GM18520 (cell line): ENCODE measurements at regions not wholly inside any gene's neighbourhood (a gene's known extent, or its start where the extent isn't known, plus 50 kb on each side); places are given as distances from the start of the nearest gene placed in this dataset.
"Not testable (repeated sequence)": the region's sequence is repeated elsewhere in the genome, so short reads cannot be mapped to it uniquely, and the experiment has no call there.

Experiments
- ATAC-seq: cut with Tn5 transposase; IDR thresholded peaks from one replicate; pipeline ENCODE4 v1.9.1; 2021; ENCODE audit not compliant: unreplicated experiment

DNA sequence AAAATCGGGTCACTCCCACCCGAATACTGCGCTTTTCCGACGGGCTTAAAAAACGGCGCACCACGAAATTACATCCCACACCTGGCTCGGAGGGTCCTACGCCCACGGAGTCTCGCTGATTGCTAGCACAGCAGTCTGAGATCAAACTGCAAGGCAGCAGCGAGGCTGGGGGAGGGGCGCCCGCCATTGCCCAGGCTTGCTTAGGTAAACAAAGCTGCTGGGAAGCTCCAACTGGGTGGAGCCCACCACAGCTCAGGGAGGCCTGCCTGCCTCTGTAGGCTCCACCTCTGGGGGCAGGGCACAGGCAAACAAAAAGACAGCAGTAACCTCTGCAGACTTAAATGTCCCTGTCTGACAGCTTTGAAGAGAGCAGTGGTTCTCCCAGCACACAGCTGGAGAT is 325.7 kb upstream of the PIK3R1 start:
- ATAC-seq, result not testable (repeated sequence)

DNA sequence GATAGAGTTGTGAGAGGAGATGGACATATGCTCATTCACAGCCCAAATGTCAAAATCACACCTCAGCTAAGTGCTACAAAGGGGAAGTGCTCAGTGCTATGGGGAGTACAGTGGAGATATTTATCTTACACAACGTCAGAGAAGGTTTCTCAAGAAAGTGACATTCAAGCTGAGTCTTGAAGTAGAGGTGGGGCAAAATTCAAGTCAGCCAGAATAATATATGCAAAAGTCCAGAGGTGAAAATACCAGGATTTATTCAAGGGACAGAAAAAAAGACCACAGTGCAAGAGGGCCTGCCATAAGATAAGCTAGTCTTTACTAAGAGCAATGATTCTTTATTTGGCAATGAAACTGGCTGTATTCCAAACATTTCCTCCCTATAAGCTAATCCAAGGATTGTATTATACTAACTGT is 327.8 kb upstream of the PIK3R1 start:
- ATAC-seq, result no peak

GRCh38 chr5:67886761-67887160 is 328.8 kb upstream of the PIK3R1 start:
- ATAC-seq, result no peak

- ATAC-seq, result no peak
These were observed 334.7 kb upstream of the PIK3R1 start for GRCh38 chr5:67880876-67881275.

DNA sequence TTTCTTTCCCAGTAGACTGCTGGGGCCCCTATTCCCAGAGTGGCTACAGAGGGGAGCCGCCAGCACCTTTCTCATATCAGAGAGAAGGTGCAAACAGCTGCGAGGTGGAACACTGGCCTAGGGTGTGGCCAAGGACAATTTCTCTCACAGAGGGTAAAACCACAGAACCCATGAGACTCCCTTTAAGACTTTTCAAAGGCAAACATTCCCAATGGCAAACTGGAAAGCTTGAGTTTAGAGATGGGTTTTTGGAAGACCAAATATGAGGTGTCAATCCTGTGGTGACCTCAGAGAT is 335.1 kb upstream of the PIK3R1 start:
- ATAC-seq, result no peak

DNA sequence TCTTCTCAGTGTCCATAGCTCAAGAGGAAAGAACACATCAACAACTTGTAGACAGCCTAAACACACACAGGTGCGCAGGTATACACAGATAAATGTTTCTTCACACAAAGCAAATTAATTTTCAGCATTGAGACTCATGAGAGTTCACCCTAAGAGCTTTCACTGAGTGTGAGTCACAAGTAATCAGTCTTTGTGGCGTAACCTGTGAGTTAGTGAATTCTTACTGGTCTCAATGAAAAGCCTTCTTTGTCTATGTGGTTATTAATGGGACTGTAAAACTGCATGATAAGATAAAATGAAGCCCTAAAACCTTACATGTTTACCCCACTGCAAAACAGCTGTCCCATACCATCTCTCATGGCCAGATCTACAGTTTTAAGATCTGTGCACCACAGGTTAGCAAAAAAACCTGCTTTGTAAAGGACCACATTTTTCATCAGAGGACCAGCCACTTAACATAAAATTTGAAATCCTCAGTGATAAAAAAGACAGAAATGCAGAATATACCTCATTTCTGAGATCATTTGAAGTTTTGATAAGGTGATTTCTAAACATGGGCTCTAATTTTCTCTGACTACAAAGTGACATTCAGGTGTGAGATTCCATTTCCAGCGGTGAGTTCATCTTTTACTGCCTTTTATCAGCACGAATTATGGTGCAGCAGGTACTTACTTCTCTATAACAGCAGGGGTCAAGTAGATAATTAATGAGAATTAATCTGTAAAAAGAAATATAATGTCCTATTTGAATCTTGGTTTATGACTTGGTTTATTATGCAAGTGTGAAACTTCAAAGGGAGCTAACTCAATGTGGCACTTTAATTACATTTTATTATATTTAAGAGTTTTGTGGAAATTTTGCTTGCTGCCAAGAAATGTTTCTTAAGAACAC is 335.7 kb upstream of the PIK3R1 start:
- no peak for ATAC-seq

GRCh38 chr5:67878933-67879332 is 336.6 kb upstream of the PIK3R1 start:
- ATAC-seq, result no peak

GRCh38 chr5:67876371-67876770 is 339.2 kb upstream of the PIK3R1 start:
- ATAC-seq, result no peak

DNA sequence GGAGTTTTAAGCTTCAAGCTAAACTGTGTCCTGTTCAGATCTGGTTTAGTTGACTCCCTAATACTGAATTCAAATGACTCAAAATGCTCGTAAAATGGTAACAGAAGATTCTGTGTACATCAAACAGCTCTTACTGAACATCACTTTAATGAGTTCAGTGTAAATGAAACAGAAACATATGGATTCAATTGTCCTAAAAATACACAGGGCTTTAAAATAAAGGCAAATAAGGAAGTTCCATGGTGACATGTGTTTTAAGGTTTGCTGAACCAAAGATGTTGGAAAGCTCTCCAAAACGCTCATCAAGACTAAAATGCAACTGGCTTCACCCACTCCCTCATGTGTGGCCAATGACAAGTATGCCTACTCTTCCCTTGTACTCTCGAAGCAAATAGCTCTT is 340.0 kb upstream of the PIK3R1 start:
- no peak for ATAC-seq

DNA sequence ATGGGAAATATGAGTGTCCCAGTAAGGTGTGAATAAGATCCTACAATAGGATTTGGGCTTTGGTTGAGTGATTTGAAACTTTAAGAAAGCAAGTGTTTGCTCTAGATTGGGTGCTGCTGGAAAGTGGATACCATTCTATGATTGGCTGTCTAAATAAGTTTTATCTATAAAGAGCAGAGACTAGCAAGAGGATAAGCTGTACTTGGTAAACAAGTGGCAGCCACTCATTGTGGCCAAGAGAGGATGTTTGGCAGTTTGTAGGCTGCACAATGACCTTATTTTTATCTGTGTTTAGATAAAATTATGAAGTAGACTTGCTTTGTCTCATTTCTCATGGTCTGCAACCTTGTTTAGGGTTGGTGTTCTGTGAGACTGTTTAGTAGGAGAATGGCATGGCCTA is 341.6 kb upstream of the PIK3R1 start:
- no peak for ATAC-seq

DNA sequence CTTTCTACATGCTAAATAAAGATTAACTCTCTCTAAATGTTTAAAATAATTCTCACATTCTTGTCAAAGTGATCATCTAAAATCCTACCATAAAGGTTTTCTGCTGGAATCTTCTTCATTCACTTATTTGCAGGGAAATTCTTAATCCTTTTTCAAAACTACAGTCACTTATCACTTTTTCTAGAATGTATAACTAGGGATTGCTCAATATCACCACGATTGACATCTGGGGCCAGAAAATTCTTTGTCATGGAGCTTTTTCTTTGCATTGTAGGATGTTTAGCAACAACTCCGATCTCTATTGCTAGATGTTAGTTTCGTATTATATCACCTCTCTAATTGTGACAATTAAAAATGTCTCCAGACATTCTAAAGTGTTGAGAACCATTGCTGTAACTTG is 344.9 kb upstream of the PIK3R1 start:
- no peak for ATAC-seq

GRCh38 chr5:67864335-67864734 is 351.2 kb upstream of the PIK3R1 start:
- not testable (repeated sequence) for ATAC-seq

- ATAC-seq, result no peak
These were observed 357.0 kb upstream of the PIK3R1 start for GRCh38 chr5:67858471-67859031.

- ATAC-seq, result no peak
These were observed 358.1 kb upstream of the PIK3R1 start for GRCh38 chr5:67857502-67857901.

DNA sequence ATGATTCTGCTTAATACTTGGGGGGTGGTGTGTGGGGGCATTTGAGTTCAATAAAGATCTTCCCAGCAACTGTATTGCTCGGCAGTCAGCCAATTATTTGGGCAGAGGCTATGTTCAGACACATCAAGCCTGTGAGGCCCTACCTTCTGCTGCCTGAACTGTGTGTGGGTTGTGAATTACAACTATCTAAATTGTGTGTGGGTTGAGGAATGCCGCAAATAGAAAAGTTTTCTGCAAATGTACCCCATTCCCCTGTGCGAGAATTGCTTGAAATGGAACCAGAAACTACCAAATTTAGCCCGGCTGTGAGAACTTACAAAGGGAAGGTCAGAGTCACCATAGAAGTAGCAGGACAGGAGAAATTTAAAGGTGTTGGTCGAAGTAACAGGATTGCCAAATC is 360.0 kb upstream of the PIK3R1 start:
- no peak for ATAC-seq

DNA sequence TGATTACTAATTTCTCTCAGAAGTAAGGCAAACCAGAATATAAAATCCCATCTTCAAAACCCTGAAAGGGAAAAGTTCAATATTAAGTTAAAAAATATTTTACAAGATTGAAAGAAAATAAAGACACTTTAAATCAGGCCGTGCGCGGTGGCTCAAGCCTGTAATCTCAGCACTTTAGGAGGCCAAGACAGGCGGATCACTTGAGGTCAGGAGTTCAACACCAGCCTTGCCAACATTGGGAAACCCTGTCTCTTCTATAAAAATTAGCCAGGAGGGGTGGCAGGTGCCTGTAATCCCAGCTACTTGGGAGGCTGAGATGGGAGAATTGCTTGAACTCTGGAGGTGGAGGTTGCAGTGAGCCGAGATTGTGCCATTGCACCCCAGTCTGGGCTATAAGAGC is 364.6 kb upstream of the PIK3R1 start:
- ATAC-seq, result not testable (repeated sequence)

GRCh38 chr5:67844924-67845323 is 370.6 kb upstream of the PIK3R1 start:
- no peak for ATAC-seq

GRCh38 chr5:67842806-67843205 is 372.8 kb upstream of the PIK3R1 start:
- ATAC-seq, result no peak

- not testable (repeated sequence) for ATAC-seq
These were observed 378.3 kb upstream of the PIK3R1 start for GRCh38 chr5:67837225-67837624.

DNA sequence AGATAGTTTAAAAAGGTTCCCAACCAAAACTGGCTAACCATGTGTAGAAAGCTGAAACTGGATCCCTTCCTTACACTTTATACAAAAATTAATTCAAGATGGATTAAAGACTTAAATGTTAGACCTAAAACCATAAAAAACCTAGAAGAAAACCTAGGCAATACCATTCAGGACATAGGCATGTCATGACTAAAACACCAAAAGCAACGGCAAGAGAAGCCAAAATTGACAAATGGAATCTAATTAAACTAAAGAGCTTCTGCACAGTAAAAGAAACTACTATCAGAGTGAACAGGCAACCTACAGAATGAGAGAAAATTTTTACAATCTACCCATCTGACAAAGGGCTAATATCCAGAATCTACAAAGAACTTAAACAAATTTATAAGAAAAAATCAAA is 379.1 kb upstream of the PIK3R1 start:
- not testable (repeated sequence) for ATAC-seq

- no peak for ATAC-seq
These were observed 384.5 kb upstream of the PIK3R1 start for GRCh38 chr5:67831048-67831447.

DNA sequence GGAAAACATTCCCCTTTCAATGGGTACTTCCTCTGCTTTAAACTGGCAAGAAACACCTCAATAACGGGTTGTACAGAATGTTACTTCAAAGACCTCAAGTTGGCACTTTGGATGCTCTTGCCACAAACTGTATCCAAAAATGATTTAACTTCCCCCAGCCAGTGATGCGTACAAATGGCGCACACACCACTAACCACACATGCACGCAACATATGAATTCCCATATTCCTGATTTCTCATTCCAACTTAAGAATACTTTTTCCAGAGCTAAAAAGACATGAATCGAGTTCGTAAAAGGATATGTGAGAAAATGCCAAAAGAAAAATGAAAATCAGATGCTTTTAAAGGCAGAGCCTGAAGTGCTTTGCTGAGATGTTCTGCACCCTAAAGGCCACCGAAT is 388.0 kb upstream of the PIK3R1 start:
- no peak for ATAC-seq

GRCh38 chr5:67824852-67825251 is 390.7 kb upstream of the PIK3R1 start:
- no peak for ATAC-seq
